Inflammatory macrophage (primary cell): ENCODE measurements at regions not wholly inside any gene's neighbourhood (a gene's known extent, or its start where the extent isn't known, plus 50 kb on each side); places are given as distances from the start of the nearest gene placed in this dataset.
A peak's percentile ranks its signal among the peaks of the same experiment; 100 is the strongest.

ENCODE experiments used
- DNase-seq, 2 donors: peaks; one replicate each; pipeline ENCODE4 v3.0.0-alpha.2; 2020 to 2022

- DNase-seq = no peak
These were observed 362.2 kb upstream of the SHH start for GRCh38 chr7:156174428-156174827.

- no peak for DNase-seq
These were observed 361.6 kb upstream of the SHH start for GRCh38 chr7:156173748-156174353.

- no peak for DNase-seq
These were observed 361.1 kb upstream of the SHH start for GRCh38 chr7:156173346-156173745.

- DNase-seq = no peak
These were observed 360.4 kb upstream of the SHH start for GRCh38 chr7:156172638-156173037.

- DNase-seq = no peak
These were observed 357.5 kb upstream of the SHH start for GRCh38 chr7:156169474-156170370.

GRCh38 chr7:156168434-156168833 is 356.2 kb upstream of the SHH start:
- DNase-seq = no peak

- no peak for DNase-seq
These were observed 355.7 kb upstream of the SHH start for GRCh38 chr7:156167987-156168386.

GRCh38 chr7:156167417-156167807 is 355.1 kb upstream of the SHH start:
- no peak for DNase-seq

- no peak for DNase-seq
These were observed 354.6 kb upstream of the SHH start for GRCh38 chr7:156166692-156167416.

GRCh38 chr7:156163747-156164146 is 351.5 kb upstream of the SHH start:
- no peak for DNase-seq

GRCh38 chr7:156162451-156162850 is 350.2 kb upstream of the SHH start:
- DNase-seq = no peak

GRCh38 chr7:156160811-156161210 is 348.5 kb upstream of the SHH start:
- no peak for DNase-seq

GRCh38 chr7:156158693-156159092 is 346.4 kb upstream of the SHH start:
- DNase-seq = no peak

- no peak for DNase-seq
These were observed 345.9 kb upstream of the SHH start for GRCh38 chr7:156158213-156158612.

GRCh38 chr7:156157409-156158012 is 345.2 kb upstream of the SHH start:
- no peak for DNase-seq

- DNase-seq = peak in 1 of 2 donors; percentile 4
These were observed 344.6 kb upstream of the SHH start for GRCh38 chr7:156156734-156157408.

- DNase-seq = no peak
These were observed 343.9 kb upstream of the SHH start for GRCh38 chr7:156155988-156156733.

GRCh38 chr7:156153590-156153989 is 341.3 kb upstream of the SHH start:
- no peak for DNase-seq

GRCh38 chr7:156152390-156152789 is 340.1 kb upstream of the SHH start:
- no peak for DNase-seq

- DNase-seq = no peak
These were observed 339.4 kb upstream of the SHH start for GRCh38 chr7:156151658-156152057.

GRCh38 chr7:156151078-156151477 is 338.8 kb upstream of the SHH start:
- no peak for DNase-seq

GRCh38 chr7:156148995-156149394 is 336.7 kb upstream of the SHH start:
- DNase-seq = no peak
